Heart left ventricle (tissue), 13 donors: ENCODE measurements at regions not wholly inside any gene's neighbourhood (a gene's known extent, or its start where the extent isn't known, plus 50 kb on each side); places are given as distances from the start of the nearest gene placed in this dataset.

Experiments used
- POLR2A ChIP-seq, 2 donors: fragments of 450-650 bp; IDR thresholded peaks; one replicate each; pipeline ENCODE4 v1.6.1; 2017; ENCODE audit warnings: antibody characterized with exemption in 2 of 2, mild to moderate bottlenecking in 2 of 2, moderate library complexity in 2 of 2
- TF ChIP-seq, protein P1 (sequence below), 12 donors: fragments of 200-600 bp; sonication (generic) in 4 of 12; IDR thresholded peaks; one replicate each; pipeline versions ENCODE4 v1.5.0 to v1.8.0; 2018 to 2022; ENCODE audit warnings: antibody characterized with exemption in 12 of 12, mild to moderate bottlenecking in 5 of 12
- donor health status: ischemic (EF 13 %, LVEDD 7.1; RV severe dilation, severe dysfunction).
- donor health status: DM: no; HTN: yes; CAD: no.
- donor health status: DM: no; HTN: no; CAD: no.
- donor health status: ischemic (EF 25% LVEDD 6.9; RV normal size, moderate dysfunction).
- donor health status: ischemic (EF 25% LVEDD 5.7; RV mildly dilated, moderate dysfunction).
- donor health status: ischemic (EF 35%, LVEDD 5.7; RV mildly dilated, moderate dysfunction).
- donor health status: nonischemic (EF 11% LVEDD 7.7; RV severe dilation, severe dysfunction).
- donor health status: DM: yes; HTN: yes; CAD: no.
- donor health status: PGD.
- donor health status: ischemic (EF 29% LVEDD 5.4; RV normal size, mild dysfunction).
- donor health status: nonischemic (EF 23%, LVEDD 6.1; RV moderate dilation, normal function).

DNA sequence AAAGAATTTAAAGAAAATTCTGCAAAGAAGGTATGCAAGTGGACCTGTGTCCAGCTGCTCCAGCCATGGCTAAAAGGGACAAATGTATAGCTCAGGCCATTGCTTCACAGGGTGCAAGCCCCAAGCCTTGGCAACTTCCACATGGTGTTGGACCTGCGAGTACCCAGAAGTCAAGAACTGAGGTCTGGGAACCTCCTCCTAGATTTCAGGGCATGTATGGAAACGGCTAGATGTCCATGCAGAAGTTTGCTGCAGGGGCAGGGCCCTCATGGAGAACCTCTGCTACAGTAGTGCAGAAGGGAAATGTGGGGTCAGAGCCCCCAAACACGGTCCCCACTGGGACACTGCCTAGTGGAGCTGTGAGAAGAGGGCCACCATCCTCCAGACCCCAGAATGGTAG, 284.0 kb upstream of the RAB6C start:
- TF ChIP-seq, protein P1, sequence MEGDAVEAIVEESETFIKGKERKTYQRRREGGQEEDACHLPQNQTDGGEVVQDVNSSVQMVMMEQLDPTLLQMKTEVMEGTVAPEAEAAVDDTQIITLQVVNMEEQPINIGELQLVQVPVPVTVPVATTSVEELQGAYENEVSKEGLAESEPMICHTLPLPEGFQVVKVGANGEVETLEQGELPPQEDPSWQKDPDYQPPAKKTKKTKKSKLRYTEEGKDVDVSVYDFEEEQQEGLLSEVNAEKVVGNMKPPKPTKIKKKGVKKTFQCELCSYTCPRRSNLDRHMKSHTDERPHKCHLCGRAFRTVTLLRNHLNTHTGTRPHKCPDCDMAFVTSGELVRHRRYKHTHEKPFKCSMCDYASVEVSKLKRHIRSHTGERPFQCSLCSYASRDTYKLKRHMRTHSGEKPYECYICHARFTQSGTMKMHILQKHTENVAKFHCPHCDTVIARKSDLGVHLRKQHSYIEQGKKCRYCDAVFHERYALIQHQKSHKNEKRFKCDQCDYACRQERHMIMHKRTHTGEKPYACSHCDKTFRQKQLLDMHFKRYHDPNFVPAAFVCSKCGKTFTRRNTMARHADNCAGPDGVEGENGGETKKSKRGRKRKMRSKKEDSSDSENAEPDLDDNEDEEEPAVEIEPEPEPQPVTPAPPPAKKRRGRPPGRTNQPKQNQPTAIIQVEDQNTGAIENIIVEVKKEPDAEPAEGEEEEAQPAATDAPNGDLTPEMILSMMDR (IDR thresholded peaks at IDR 0.05), result no peak
- TF ChIP-seq POLR2A (IDR thresholded peaks at IDR 0.05), result no peak
